GM12865 (cell line): ENCODE measurements at regions not wholly inside any gene's neighbourhood (a gene's known extent, or its start where the extent isn't known, plus 50 kb on each side); places are given as distances from the start of the nearest gene placed in this dataset.
A peak's percentile ranks its signal among the peaks of the same experiment; 100 is the strongest.
"Not testable (repeated sequence)": the region's sequence is repeated elsewhere in the genome, so short reads cannot be mapped to it uniquely, and the experiment has no call there.

Source experiments
- DNase-seq: peaks from one replicate; pipeline ENCODE4 v3.0.0; 2010; ENCODE audit warnings: low read depth
- H3K4me3 ChIP-seq: 2 replicates; pipeline ENCODE4 v1.5.1; 2011; ENCODE audit warnings: mild to moderate bottlenecking, low read depth, low read length, control low read depth
- TF ChIP-seq, protein P1 (sequence below): IDR thresholded peaks from 2 replicates; pipeline ENCODE4 v1.5.1; 2011; ENCODE audit warnings: low read length, control low read depth, low read depth, inconsistent platforms; ENCODE audit not compliant: insufficient read depth; ENCODE audit errors: missing control alignments

DNA sequence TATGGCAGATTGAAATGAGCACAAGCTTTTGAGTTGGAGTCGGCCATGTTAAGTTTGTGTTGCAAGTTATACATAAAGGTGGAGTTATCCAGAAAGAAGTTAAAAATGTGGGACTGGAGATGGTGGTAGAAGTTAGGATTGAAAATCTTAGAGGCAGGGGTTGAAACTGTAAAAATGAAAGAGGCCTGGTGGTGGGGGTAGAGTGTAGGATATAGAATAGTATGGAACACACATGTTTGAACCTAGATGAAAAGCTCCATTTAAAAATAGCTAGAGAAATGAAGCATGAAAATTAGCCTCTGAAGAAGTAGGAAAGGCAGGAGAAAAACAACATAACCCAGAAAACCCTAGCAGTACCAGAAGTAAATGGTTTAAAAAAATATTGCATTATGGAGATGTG, 131.8 kb upstream of the ENPEP start:
- TF ChIP-seq, protein P1, sequence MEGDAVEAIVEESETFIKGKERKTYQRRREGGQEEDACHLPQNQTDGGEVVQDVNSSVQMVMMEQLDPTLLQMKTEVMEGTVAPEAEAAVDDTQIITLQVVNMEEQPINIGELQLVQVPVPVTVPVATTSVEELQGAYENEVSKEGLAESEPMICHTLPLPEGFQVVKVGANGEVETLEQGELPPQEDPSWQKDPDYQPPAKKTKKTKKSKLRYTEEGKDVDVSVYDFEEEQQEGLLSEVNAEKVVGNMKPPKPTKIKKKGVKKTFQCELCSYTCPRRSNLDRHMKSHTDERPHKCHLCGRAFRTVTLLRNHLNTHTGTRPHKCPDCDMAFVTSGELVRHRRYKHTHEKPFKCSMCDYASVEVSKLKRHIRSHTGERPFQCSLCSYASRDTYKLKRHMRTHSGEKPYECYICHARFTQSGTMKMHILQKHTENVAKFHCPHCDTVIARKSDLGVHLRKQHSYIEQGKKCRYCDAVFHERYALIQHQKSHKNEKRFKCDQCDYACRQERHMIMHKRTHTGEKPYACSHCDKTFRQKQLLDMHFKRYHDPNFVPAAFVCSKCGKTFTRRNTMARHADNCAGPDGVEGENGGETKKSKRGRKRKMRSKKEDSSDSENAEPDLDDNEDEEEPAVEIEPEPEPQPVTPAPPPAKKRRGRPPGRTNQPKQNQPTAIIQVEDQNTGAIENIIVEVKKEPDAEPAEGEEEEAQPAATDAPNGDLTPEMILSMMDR = peak; percentile 21
- peak; percentile 13 for DNase-seq
- H3K4me3 ChIP-seq = no peak overlapping the region

DNA sequence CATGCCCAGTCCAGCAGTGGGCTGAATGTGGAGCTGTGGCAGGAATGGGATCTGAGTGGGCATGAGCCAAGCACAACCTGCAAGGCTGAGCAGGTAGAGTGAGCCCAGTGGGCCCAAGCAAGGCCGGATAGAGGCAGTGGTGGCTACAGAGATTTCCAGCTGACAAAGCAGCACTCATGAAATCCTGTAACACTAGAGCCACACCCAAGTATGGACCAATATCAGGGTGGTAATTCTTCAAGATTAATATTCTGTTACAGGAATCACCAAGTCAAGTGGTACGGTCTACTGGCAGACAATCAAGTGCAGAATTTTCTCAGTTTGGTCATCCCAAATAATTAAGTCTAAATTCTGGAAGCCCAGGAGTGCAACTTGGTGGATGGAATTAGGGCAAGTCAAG, 132.4 kb upstream of the ENPEP start:
- TF ChIP-seq, protein P1 = no peak
- no peak for DNase-seq
- H3K4me3 ChIP-seq = no peak overlapping the region

DNA sequence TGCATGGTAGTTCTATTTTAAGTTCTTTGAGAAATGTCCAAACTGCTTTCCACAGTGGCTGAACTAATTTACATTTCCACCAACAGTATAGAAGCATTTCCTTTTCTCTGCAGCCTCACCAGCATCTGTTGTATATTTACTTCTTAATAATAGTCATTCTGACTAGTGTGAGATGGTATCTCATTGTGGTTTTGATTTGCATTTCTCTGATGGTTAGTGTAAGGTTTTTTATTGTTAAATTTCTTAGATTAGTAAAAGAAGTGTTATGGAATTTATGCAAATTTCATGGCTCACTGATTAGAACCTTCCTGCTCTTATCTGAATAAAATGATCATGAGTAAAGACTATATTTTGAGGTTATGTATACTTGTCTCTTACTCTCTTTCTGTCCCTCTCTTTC, 134.8 kb upstream of the ENPEP start:
- peak; percentile 7 for DNase-seq
- not testable (repeated sequence) for H3K4me3 ChIP-seq

DNA sequence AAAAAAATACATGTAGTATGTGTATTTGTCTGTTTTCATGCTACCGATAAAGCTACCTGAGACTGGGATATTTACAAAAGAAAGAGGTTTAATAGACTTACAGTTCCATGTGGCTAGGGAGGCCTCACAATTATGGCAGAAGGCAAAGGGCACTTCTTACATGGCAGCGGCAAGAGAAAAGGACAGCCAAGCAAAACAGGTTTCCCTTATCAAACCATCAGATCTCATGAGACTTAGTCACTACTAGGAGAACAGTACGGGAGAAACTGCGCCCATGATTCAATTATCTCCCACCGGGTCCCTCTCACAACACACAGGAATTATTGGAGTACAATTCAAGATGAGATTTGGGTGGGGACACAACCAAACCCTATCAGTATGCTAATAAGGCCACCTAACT, 137.0 kb upstream of the ELOVL6 start:
- no peak for DNase-seq
- no peak overlapping the region for H3K4me3 ChIP-seq
- TF ChIP-seq, protein P1 = no peak

DNA sequence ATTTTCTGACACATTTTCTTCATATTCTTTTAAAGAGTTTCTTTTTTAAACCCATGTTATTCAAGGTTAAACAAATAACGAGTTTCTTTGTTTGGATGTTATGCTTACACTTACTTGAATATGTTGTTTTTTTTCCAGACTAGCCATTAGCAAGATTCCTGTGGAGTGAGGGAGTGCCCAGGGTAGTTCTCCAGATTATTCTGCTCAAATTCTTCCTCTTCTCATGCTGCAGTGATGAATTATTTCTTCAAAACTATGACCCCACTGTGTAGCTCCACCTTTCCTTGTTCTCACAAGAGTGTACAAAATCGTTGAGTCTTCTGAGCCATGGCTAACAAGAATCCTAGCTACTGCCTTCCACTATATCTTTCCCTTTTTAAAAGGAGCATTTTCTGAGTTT, 134.1 kb upstream of the ELOVL6 start:
- DNase-seq = no peak
- no peak overlapping the region for H3K4me3 ChIP-seq
- TF ChIP-seq, protein P1 = no peak

DNA sequence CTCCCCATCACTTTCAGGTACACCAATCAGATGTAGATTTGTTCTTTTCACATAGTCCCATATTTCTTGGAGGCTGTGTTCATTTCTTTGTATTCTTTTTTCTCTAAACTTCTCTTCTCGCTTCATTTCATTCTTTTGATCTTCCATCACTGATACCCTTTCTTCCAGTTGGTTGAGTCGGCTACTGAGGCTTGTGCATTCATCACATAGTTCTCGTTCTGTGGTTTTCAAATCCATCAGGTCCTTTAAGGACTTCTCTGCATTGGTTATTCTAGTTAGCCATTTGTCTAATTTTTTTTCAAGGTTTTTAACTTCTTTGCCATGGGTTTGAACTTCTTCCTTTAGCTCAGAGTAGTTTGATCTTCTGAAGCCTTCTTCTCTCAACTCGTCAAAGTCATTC, 128.0 kb upstream of the ELOVL6 start:
- H3K4me3 ChIP-seq, DNase-seq: not testable (repeated sequence)

DNA sequence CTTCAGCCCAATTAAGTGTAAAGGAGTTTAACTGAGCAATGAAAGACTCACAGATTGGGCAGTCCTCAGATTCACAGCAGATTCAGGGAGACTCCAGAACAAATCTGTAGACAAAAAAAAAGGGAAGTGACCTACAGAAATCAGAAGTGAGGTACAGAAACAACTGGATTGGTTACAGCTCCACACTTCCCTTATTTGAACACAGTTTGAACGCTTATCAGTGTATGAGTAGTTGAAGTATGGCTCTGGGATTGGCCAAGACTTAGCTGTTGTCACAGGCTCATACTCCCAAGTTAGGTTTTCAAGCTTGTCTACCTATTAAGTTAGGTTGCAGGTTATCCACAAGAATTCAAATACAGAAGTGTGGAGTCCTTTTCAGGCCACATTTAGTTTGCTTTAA, 112.4 kb upstream of the ELOVL6 start:
- TF ChIP-seq, protein P1 = no peak
- peak; percentile 51 for DNase-seq

DNA sequence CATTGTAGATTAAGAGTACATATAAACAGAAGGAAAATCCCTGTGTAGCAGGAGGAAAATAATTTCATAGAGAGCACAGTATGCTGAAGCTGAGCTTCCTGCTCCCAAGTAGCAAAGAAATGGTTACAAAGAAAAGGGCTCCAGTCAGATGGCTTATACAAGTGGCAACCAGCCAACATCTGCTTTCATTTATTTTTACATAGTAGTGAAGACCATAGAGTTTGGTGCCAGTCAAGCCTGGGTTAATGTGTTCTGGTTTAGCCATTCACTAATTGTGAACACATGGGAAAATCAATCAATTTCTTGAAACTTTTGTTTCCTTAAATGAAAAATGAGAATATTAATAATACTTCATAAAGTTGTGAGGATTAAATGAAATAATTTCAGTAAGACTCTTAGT, 111.3 kb upstream of the ELOVL6 start:
- DNase-seq = no peak
- TF ChIP-seq, protein P1 = no peak
- no peak overlapping the region for H3K4me3 ChIP-seq

More for the DNA sequence above, 112.4 kb upstream of the ELOVL6 start:
- no peak overlapping the region for H3K4me3 ChIP-seq
